ENCODE measurements at regions not wholly inside any gene's neighbourhood (a gene's known extent, or its start where the extent isn't known, plus 50 kb on each side); places are given as distances from the start of the nearest gene placed in this dataset.

DNA sequence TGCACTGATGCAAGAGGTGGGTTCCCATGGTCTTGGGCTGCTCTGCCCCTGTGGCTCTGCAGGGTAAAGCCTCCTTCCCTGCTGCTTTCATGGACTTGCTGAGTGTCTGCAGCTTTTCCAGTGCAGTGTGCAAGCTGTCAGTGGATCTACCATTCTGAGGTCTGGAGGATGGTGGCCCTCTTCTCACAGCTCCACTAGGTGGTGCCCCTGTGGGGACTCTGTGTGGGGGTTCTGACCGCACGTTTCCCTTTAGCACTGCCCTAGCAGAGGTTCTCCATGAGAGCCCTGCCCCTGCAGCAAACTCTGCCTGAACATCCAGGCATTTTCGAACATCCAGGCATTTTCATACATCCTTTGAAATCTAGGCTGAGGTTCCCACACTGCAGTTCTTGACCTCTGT is 329.8 kb upstream of the NAALADL2 start:
- TF ChIP-seq, protein P1, sequence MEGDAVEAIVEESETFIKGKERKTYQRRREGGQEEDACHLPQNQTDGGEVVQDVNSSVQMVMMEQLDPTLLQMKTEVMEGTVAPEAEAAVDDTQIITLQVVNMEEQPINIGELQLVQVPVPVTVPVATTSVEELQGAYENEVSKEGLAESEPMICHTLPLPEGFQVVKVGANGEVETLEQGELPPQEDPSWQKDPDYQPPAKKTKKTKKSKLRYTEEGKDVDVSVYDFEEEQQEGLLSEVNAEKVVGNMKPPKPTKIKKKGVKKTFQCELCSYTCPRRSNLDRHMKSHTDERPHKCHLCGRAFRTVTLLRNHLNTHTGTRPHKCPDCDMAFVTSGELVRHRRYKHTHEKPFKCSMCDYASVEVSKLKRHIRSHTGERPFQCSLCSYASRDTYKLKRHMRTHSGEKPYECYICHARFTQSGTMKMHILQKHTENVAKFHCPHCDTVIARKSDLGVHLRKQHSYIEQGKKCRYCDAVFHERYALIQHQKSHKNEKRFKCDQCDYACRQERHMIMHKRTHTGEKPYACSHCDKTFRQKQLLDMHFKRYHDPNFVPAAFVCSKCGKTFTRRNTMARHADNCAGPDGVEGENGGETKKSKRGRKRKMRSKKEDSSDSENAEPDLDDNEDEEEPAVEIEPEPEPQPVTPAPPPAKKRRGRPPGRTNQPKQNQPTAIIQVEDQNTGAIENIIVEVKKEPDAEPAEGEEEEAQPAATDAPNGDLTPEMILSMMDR (conservative IDR thresholded peaks at IDR 0.05; ENCODE audit: low read length): no peak
- TF ChIP-seq EZH2phosphoT487 (IDR thresholded peaks at IDR 0.05; ENCODE audit: borderline replicate concordance, low read depth, low read length): no peak
